H1 (cell line): ENCODE measurements at regions not wholly inside any gene's neighbourhood (a gene's known extent, or its start where the extent isn't known, plus 50 kb on each side); places are given as distances from the start of the nearest gene placed in this dataset.

ENCODE experiments used
- CHD1 ChIP-seq: IDR thresholded peaks from 2 replicates; pipeline ENCODE4 v1.6.1; 2012; ENCODE audit warnings: low read depth, low read length, improper control_type of control experiment
- TAF7 ChIP-seq: optimal IDR thresholded peaks from 2 replicates; pipeline ENCODE3; 2011; ENCODE audit warnings: low read depth, mild to moderate bottlenecking, inconsistent platforms, low read length, moderate library complexity, borderline replicate concordance

GRCh38 chr6:15937602-15938001 lies 191.3 kb upstream of the MYLIP start (continued):
- TF ChIP-seq TAF7 (no peak), CHD1 (no peak)
